ENCODE measurements at regions not wholly inside any gene's neighbourhood (a gene's known extent, or its start where the extent isn't known, plus 50 kb on each side); places are given as distances from the start of the nearest gene placed in this dataset.

DNA sequence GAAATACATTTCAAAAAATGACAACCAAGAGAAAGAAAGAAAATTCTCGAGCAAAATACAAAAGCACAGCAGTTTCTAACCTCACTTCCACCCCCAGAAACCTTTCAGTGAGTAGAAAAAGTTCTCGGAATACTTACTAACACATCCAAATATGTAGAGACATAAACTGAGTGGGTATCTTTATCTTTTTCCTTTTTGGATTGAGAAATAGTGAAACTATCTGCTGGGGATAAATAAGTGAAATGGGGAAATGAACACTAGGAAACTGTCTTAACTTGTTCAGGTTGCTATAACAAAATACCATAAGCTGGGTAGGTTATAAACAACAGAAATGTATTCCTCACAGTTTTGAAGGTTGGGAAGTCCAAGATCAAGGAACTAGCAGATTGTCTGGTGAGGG is 72.0 kb downstream of the VCAM1 start:
- H3K4me2 ChIP-seq (ENCODE audit: low read length): no peak overlapping the region
- no peaks in the 10 kb centered on the region for H4K20me1 ChIP-seq (ENCODE audit: insufficient read depth)
- no peaks in the 10 kb centered on the region for H3K27me3 ChIP-seq (ENCODE audit: insufficient read depth, low read depth, low read length)
- H3K9me2 ChIP-seq (ENCODE audit: insufficient read depth, low read length): no peaks in the 10 kb centered on the region
- no peak overlapping the region for H3K9ac ChIP-seq (ENCODE audit: low read length)
- no peak overlapping the region for H2AFZ ChIP-seq (ENCODE audit: low read depth, low read length)
- no peaks in the 10 kb centered on the region for H3K79me2 ChIP-seq (replicated peaks; ENCODE audit: insufficient read depth, low read length)
- H3K36me3 ChIP-seq (ENCODE audit: insufficient read depth, low read length): no peaks in the 10 kb centered on the region
- H3K9me3 ChIP-seq (ENCODE audit: low read length): no peaks in the 10 kb centered on the region
- no peak overlapping the region for H3K4me3 ChIP-seq (ENCODE audit: low read length)
- no peaks in the 10 kb centered on the region for H3F3A ChIP-seq (ENCODE audit: insufficient read depth, low read length, poor library complexity, severe bottlenecking)
- TF ChIP-seq SMC3 (conservative IDR thresholded peaks at IDR 0.05; ENCODE audit: poor library complexity) (no peak), EP300 (conservative IDR thresholded peaks at IDR 0.05; ENCODE audit: poor library complexity, severe bottlenecking) (no peak), MXI1 (conservative IDR thresholded peaks at IDR 0.05; ENCODE audit: poor library complexity, severe bottlenecking) (no peak), TAF1 (IDR thresholded peaks at IDR 0.05; ENCODE audit: low read depth) (no peak), POLR2AphosphoS5 (IDR thresholded peaks at IDR 0.05) (no peak), EZH2 (IDR thresholded peaks at IDR 0.05; ENCODE audit: borderline replicate concordance, insufficient read depth, low read length, poor library complexity, severe bottlenecking) (no peak), RAD21 (conservative IDR thresholded peaks at IDR 0.05) (no peak)
- TF ChIP-seq, protein P1, sequence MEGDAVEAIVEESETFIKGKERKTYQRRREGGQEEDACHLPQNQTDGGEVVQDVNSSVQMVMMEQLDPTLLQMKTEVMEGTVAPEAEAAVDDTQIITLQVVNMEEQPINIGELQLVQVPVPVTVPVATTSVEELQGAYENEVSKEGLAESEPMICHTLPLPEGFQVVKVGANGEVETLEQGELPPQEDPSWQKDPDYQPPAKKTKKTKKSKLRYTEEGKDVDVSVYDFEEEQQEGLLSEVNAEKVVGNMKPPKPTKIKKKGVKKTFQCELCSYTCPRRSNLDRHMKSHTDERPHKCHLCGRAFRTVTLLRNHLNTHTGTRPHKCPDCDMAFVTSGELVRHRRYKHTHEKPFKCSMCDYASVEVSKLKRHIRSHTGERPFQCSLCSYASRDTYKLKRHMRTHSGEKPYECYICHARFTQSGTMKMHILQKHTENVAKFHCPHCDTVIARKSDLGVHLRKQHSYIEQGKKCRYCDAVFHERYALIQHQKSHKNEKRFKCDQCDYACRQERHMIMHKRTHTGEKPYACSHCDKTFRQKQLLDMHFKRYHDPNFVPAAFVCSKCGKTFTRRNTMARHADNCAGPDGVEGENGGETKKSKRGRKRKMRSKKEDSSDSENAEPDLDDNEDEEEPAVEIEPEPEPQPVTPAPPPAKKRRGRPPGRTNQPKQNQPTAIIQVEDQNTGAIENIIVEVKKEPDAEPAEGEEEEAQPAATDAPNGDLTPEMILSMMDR (IDR thresholded peaks at IDR 0.05; ENCODE audit: poor library complexity, severe bottlenecking): no peak
- TF ChIP-seq, protein P2, sequence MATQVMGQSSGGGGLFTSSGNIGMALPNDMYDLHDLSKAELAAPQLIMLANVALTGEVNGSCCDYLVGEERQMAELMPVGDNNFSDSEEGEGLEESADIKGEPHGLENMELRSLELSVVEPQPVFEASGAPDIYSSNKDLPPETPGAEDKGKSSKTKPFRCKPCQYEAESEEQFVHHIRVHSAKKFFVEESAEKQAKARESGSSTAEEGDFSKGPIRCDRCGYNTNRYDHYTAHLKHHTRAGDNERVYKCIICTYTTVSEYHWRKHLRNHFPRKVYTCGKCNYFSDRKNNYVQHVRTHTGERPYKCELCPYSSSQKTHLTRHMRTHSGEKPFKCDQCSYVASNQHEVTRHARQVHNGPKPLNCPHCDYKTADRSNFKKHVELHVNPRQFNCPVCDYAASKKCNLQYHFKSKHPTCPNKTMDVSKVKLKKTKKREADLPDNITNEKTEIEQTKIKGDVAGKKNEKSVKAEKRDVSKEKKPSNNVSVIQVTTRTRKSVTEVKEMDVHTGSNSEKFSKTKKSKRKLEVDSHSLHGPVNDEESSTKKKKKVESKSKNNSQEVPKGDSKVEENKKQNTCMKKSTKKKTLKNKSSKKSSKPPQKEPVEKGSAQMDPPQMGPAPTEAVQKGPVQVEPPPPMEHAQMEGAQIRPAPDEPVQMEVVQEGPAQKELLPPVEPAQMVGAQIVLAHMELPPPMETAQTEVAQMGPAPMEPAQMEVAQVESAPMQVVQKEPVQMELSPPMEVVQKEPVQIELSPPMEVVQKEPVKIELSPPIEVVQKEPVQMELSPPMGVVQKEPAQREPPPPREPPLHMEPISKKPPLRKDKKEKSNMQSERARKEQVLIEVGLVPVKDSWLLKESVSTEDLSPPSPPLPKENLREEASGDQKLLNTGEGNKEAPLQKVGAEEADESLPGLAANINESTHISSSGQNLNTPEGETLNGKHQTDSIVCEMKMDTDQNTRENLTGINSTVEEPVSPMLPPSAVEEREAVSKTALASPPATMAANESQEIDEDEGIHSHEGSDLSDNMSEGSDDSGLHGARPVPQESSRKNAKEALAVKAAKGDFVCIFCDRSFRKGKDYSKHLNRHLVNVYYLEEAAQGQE (IDR thresholded peaks at IDR 0.05; ENCODE audit: borderline replicate concordance): no peak
- H3K27ac ChIP-seq (ENCODE audit: low read length): no peak overlapping the region

- Histone ChIP-seq H2AFZ (ENCODE audit: low read depth, low read length) (no peak overlapping the region), H3K9me3 (ENCODE audit: low read length) (no peaks in the 10 kb centered on the region), H3K27me3 (ENCODE audit: insufficient read depth, low read depth, low read length) (no peaks in the 10 kb centered on the region), H3K36me3 (ENCODE audit: insufficient read depth, low read length) (no peaks in the 10 kb centered on the region), H3K4me3 (ENCODE audit: low read length) (no peak overlapping the region), H3K27ac (ENCODE audit: low read length) (no peak overlapping the region), H3K9me2 (ENCODE audit: insufficient read depth, low read length) (no peaks in the 10 kb centered on the region), H3K4me2 (ENCODE audit: low read length) (no peak overlapping the region), H3F3A (ENCODE audit: insufficient read depth, low read length, poor library complexity, severe bottlenecking) (no peaks in the 10 kb centered on the region), H3K9ac (ENCODE audit: low read length) (no peak overlapping the region), H4K20me1 (ENCODE audit: insufficient read depth) (no peaks in the 10 kb centered on the region), H3K79me2 (replicated peaks; ENCODE audit: insufficient read depth, low read length) (no peaks in the 10 kb centered on the region)
- TF ChIP-seq EZH2 (IDR thresholded peaks at IDR 0.05; ENCODE audit: borderline replicate concordance, insufficient read depth, low read length, poor library complexity, severe bottlenecking) (no peak), SMC3 (conservative IDR thresholded peaks at IDR 0.05; ENCODE audit: poor library complexity) (no peak), MXI1 (conservative IDR thresholded peaks at IDR 0.05; ENCODE audit: poor library complexity, severe bottlenecking) (no peak), RAD21 (conservative IDR thresholded peaks at IDR 0.05) (no peak), TAF1 (IDR thresholded peaks at IDR 0.05; ENCODE audit: low read depth) (no peak), EP300 (conservative IDR thresholded peaks at IDR 0.05; ENCODE audit: poor library complexity, severe bottlenecking) (no peak), POLR2AphosphoS5 (IDR thresholded peaks at IDR 0.05) (no peak)
- TF ChIP-seq, protein P2 (IDR thresholded peaks at IDR 0.05; ENCODE audit: borderline replicate concordance): no peak
- TF ChIP-seq, protein P1 (IDR thresholded peaks at IDR 0.05; ENCODE audit: poor library complexity, severe bottlenecking): no peak
These were observed 74.1 kb downstream of the VCAM1 start for GRCh38 chr1:100793659-100794058.

All from neural cell (in vitro differentiated cells).